GM12891 (cell line): ENCODE measurements at regions not wholly inside any gene's neighbourhood (a gene's known extent, or its start where the extent isn't known, plus 50 kb on each side); places are given as distances from the start of the nearest gene placed in this dataset.
A peak's percentile ranks its signal among the peaks of the same experiment; 100 is the strongest.
"Not testable (repeated sequence)": the region's sequence is repeated elsewhere in the genome, so short reads cannot be mapped to it uniquely, and the experiment has no call there.

Experiments used
- DNase-seq: peaks from one replicate; pipeline ENCODE4 v3.0.0; 2011; ENCODE audit warnings: low spot score; ENCODE audit not compliant: insufficient read length
- FAIRE-seq: peaks from 2 replicates; lab custom pipeline; 2011; peaks lifted over from hg19 to GRCh38; lab: Jason Lieb, UNC
- PAX5 ChIP-seq: IDR thresholded peaks from 2 replicates; pipeline ENCODE4 v1.6.1; 2011; ENCODE audit warnings: low read length, moderate library complexity, mild to moderate bottlenecking; ENCODE audit not compliant: insufficient read depth, severe bottlenecking
- POLR2A ChIP-seq: IDR thresholded peaks from 2 replicates; pipeline ENCODE4 v1.6.1; 2011; ENCODE audit warnings: low read depth, low read length, control low read depth
- POLR2AphosphoS5 ChIP-seq: IDR thresholded peaks from 2 replicates; pipeline ENCODE4 v1.6.1; 2011; ENCODE audit warnings: low read depth, low read length, control low read depth
- POU2F2 ChIP-seq: IDR thresholded peaks from 2 replicates; pipeline ENCODE4 v1.6.1; 2011; ENCODE audit warnings: low read depth, mild to moderate bottlenecking, control low read depth, low read length, moderate library complexity
- SPI1 ChIP-seq: IDR thresholded peaks from 2 replicates; pipeline ENCODE4 v1.6.1; 2011; ENCODE audit warnings: low read depth, low read length, control low read depth
- TAF1 ChIP-seq: IDR thresholded peaks from 2 replicates; pipeline ENCODE4 v1.6.1; 2011; ENCODE audit warnings: low read depth, low read length, control low read depth

DNA sequence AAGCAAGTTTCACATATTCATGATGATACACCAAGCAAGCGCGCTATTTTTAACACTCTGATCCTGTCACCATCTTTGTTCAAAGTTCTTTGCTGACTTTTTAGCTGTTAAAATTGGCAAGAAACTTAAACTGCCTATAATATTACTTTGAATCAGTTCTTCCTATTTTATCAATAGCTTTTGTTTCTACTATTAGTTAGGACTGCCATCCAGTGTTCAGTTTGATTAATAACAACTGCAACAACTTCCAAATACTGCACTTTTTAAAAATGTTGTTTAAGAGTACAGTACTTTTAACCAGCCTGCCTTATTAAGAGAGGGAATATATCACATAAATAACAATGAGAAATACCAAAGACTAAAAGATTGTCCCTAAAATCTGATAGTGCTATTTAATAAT, 614.3 kb downstream of the FAM133A start:
- DNase-seq = no peak
- TF ChIP-seq POLR2A (no peak), PAX5 (no peak), TAF1 (no peak)
- no peak for FAIRE-seq

- no peak for DNase-seq
- TF ChIP-seq POLR2A (no peak), PAX5 (no peak), SPI1 (no peak), POU2F2 (no peak), TAF1 (no peak), POLR2AphosphoS5 (no peak)
- FAIRE-seq = no peak
Measured at GRCh38 chrX:94288972-94289371, 615.0 kb downstream of the FAM133A start.

DNA sequence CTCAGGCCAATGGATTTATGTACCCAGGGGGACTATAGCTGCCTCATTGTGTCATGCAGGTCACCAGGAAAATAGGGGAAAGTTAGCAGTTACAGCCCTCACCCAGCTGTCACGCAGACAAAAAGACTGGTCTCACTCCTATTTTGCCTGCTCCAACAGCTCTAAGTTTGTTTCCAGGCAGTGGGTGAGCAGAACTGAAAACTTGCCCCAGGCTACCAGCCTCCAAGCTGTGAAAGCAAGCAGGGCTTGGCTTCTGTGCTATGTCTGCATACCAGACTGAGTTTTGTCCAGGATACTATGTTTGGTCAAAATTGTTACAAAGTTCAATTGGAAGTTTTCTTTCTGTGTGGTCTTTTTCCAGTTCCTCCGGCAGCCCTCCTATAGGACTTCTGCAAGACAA, 628.4 kb downstream of the FAM133A start:
- FAIRE-seq (no peak), DNase-seq (no peak)
- no peak for TF ChIP-seq SPI1
- no peak for TF ChIP-seq TAF1
- no peak for TF ChIP-seq POLR2AphosphoS5
- no peak for TF ChIP-seq PAX5
- TF ChIP-seq POU2F2 = no peak
- TF ChIP-seq POLR2A = no peak

GRCh38 chrX:94329182-94329581, 655.2 kb downstream of the FAM133A start:
- no peak for DNase-seq
- FAIRE-seq = no peak
- TF ChIP-seq TAF1 (no peak), POLR2AphosphoS5 (no peak), POU2F2 (no peak), SPI1 (peak; percentile 59)

- not testable (repeated sequence) for FAIRE-seq
Measured at GRCh38 chrX:94341730-94342129, 667.7 kb downstream of the FAM133A start.

DNA sequence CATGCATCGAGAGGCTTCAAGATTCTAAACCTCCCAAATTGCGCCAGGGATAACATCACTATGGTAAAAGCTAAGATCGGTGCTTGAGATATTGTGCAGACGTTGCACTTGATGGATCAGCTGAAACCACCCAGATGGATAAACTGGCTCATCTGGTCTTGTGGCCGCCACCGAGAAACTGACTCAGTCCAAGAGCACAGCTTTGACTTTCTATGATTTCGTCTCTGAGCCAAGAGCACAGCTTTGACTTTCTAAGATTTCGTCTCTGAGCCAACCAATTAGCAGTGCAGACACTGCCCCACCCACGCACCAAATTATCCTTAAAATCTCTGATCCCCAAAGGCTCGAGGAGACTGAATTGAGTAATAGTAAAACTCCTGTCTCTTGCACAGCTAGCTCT, 687.2 kb downstream of the FAM133A start:
- no peak for DNase-seq
- no peak for FAIRE-seq
- TF ChIP-seq POLR2A (no peak), SPI1 (no peak), POLR2AphosphoS5 (no peak), POU2F2 (no peak), PAX5 (no peak), TAF1 (no peak)

More at GRCh38 chrX:94341730-94342129, 667.7 kb downstream of the FAM133A start:
- DNase-seq = not testable (repeated sequence)

- TF ChIP-seq SPI1 (no peak), TAF1 (no peak), POLR2A (no peak)
- DNase-seq (no peak), FAIRE-seq (no peak)
Measured at GRCh38 chrX:94365736-94366135, 691.7 kb downstream of the FAM133A start.

- TF ChIP-seq POLR2A (no peak), SPI1 (no peak), PAX5 (no peak), TAF1 (no peak), POLR2AphosphoS5 (no peak), POU2F2 (no peak)
- FAIRE-seq (no peak), DNase-seq (no peak)
Measured at GRCh38 chrX:94366616-94367015, 692.6 kb downstream of the FAM133A start.

- TF ChIP-seq TAF1 (no peak), SPI1 (no peak), POU2F2 (no peak), POLR2A (no peak), PAX5 (no peak)
- FAIRE-seq (no peak), DNase-seq (no peak)
Measured at GRCh38 chrX:94389044-94389443, 715.0 kb downstream of the FAM133A start.

DNA sequence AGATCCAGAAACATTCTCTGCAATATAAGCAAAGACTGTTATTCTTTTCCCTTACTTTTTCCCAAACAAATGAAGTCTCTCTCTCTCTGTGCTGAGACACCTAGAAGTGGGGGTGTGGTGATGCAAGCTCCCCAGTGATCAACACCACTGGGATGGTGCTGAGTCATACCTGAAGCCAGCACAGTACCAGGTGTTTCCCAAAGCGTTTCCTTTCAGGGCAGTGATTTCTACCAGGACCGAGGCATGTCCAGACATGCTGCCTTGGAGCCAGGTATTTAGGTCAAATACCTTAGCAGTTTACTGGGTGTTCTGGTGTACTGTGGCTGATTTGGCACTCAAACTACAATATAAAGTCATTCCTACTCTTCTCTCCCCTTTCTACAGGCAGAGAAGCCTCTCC, 726.5 kb downstream of the FAM133A start:
- DNase-seq (no peak), FAIRE-seq (peak; percentile 35)
- TF ChIP-seq SPI1 = no peak
- no peak for TF ChIP-seq POLR2AphosphoS5
- no peak for TF ChIP-seq TAF1
- no peak for TF ChIP-seq POLR2A
- TF ChIP-seq PAX5 = no peak
- TF ChIP-seq POU2F2 = no peak

GRCh38 chrX:94401426-94401825, 727.4 kb downstream of the FAM133A start:
- TF ChIP-seq POU2F2 (no peak), SPI1 (no peak), POLR2A (no peak), TAF1 (no peak)
- FAIRE-seq (no peak), DNase-seq (no peak)
